H9 (cell line): ENCODE measurements at regions not wholly inside any gene's neighbourhood (a gene's known extent, or its start where the extent isn't known, plus 50 kb on each side); places are given as distances from the start of the nearest gene placed in this dataset.

Experiments
- DNase-seq: peaks from one replicate; pipeline ENCODE4 v3.0.0-alpha.2; 2017
- H2AFZ ChIP-seq: one replicate; pipeline ENCODE4 v1.6.1; 2013; ENCODE audit warnings: mild to moderate bottlenecking, low read length, control low read depth, moderate library complexity
- H2AK5ac ChIP-seq: 2 replicates; pipeline ENCODE4 v1.6.1; 2013; ENCODE audit warnings: low read length, control low read depth, mixed read lengths; ENCODE audit not compliant: insufficient read length
- H2BK120ac ChIP-seq: one replicate; pipeline ENCODE4 v1.6.1; 2013; ENCODE audit warnings: low read depth, mild to moderate bottlenecking, low read length, control low read depth, inconsistent platforms; ENCODE audit not compliant: poor library complexity, severe bottlenecking
- H2BK12ac ChIP-seq: 2 replicates; pipeline ENCODE4 v1.6.1; 2013; ENCODE audit warnings: low read length, control low read depth, mixed read lengths, low read depth; ENCODE audit not compliant: insufficient read length
- H2BK15ac ChIP-seq: 2 replicates; pipeline ENCODE4 v1.6.1; 2013; ENCODE audit warnings: low read depth, low read length, control low read depth
- H2BK20ac ChIP-seq: one replicate; pipeline ENCODE4 v1.6.1; 2013; ENCODE audit warnings: low read depth, mild to moderate bottlenecking, low read length, control low read depth, inconsistent platforms; ENCODE audit not compliant: poor library complexity, severe bottlenecking
- H2BK5ac ChIP-seq: 2 replicates; pipeline ENCODE4 v1.6.1; 2013; ENCODE audit warnings: low read length, control low read depth, mixed read lengths; ENCODE audit not compliant: insufficient read length
- H3K14ac ChIP-seq: 2 replicates; pipeline ENCODE4 v1.6.1; 2013; ENCODE audit warnings: low read length, control low read depth; ENCODE audit not compliant: insufficient read depth
- H3K18ac ChIP-seq: 2 replicates; pipeline ENCODE4 v1.6.1; 2013; ENCODE audit warnings: low read depth, mild to moderate bottlenecking, mixed read lengths, low read length, control low read depth; ENCODE audit not compliant: insufficient read length
- H3K23ac ChIP-seq: 2 replicates; pipeline ENCODE4 v1.6.1; 2013; ENCODE audit warnings: low read length, control low read depth, mixed read lengths, low read depth; ENCODE audit not compliant: insufficient read length
- H3K23me2 ChIP-seq: 2 replicates; pipeline ENCODE4 v1.6.1; 2013; ENCODE audit warnings: low read depth, mild to moderate bottlenecking, mixed read lengths, low read length, control low read depth; ENCODE audit not compliant: insufficient read length, poor library complexity, severe bottlenecking
- H3K27ac ChIP-seq: 2 replicates; pipeline ENCODE4 v1.5.1; 2013; ENCODE audit warnings: low read length, control low read depth, mixed read lengths, low read depth; ENCODE audit not compliant: insufficient read length
- H3K27me3 ChIP-seq: 2 replicates; pipeline ENCODE4 v1.6.1; 2013; ENCODE audit warnings: low read length, control low read depth, inconsistent platforms; ENCODE audit not compliant: insufficient read depth
- H3K4ac ChIP-seq: 2 replicates; pipeline ENCODE4 v1.6.1; 2013; ENCODE audit warnings: low read depth, mild to moderate bottlenecking, control low read depth, inconsistent platforms, low read length, moderate library complexity
- H3K4me1 ChIP-seq: 2 replicates; pipeline ENCODE4 v1.6.1; 2013; ENCODE audit warnings: low read length, control low read depth, inconsistent platforms; ENCODE audit not compliant: insufficient read depth
- H3K4me2 ChIP-seq: 2 replicates; pipeline ENCODE4 v1.6.1; 2013; ENCODE audit warnings: low read length, control low read depth, mixed read lengths; ENCODE audit not compliant: insufficient read length, insufficient read depth
- H3K56ac ChIP-seq: 2 replicates; pipeline ENCODE4 v1.6.1; 2013; ENCODE audit warnings: low read depth, mild to moderate bottlenecking, mixed read lengths, low read length, control low read depth; ENCODE audit not compliant: insufficient read length
- H3K79me1 ChIP-seq: 2 replicates; pipeline ENCODE4 v1.6.1; 2013; ENCODE audit warnings: low read depth, mild to moderate bottlenecking, moderate library complexity, low read length, control low read depth, inconsistent platforms; ENCODE audit not compliant: insufficient read depth, poor library complexity, severe bottlenecking
- H3K79me2 ChIP-seq: 2 replicates; pipeline ENCODE4 v1.6.1; 2013; ENCODE audit warnings: low read length, control low read depth, inconsistent platforms; ENCODE audit not compliant: insufficient read depth
- H3K9ac ChIP-seq: 2 replicates; pipeline ENCODE4 v1.6.1; 2013; ENCODE audit warnings: low read length, control low read depth, mixed read lengths; ENCODE audit not compliant: insufficient read length; ENCODE audit errors: extremely low read depth
- H3K9me3 ChIP-seq: one replicate; pipeline ENCODE4 v1.6.1; 2013; ENCODE audit warnings: low read depth, low read length, inconsistent platforms; ENCODE audit not compliant: control insufficient read depth
- H3T11ph ChIP-seq: one replicate; pipeline ENCODE4 v1.6.1; 2013; ENCODE audit warnings: mild to moderate bottlenecking, low read length, control low read depth, inconsistent platforms
- H4K20me1 ChIP-seq: one replicate; pipeline ENCODE4 v1.6.1; 2013; ENCODE audit not compliant: control insufficient read depth, insufficient read length, insufficient read depth
- H4K5ac ChIP-seq: 2 replicates; pipeline ENCODE4 v1.6.1; 2013; ENCODE audit warnings: low read depth, mild to moderate bottlenecking, mixed read lengths, low read length, control low read depth; ENCODE audit not compliant: insufficient read length
- H4K8ac ChIP-seq: replicated peaks from 2 replicates; pipeline ENCODE4 v1.6.1; 2013; ENCODE audit warnings: low read length, control low read depth, mixed read lengths, low read depth; ENCODE audit not compliant: insufficient read length
- H4K91ac ChIP-seq: 2 replicates; pipeline ENCODE4 v1.6.1; 2013; ENCODE audit warnings: low read depth, mild to moderate bottlenecking, moderate library complexity, mixed read lengths, low read length, control low read depth; ENCODE audit not compliant: insufficient read length
- H3K27ac Mint-ChIP-seq, 3 experiments: 2 replicates in 2 of 3; 3 replicates in 1 of 3; pipeline ENCODE4 v1.8.0; 2020 to 2021; ENCODE audit warnings: mixed read lengths in 3 of 3, mild to moderate bottlenecking in 1 of 3, moderate library complexity in 1 of 3
- H3K27me3 Mint-ChIP-seq: 2 replicates; pipeline ENCODE4 v1.8.0; 2021; ENCODE audit warnings: low read depth, mild to moderate bottlenecking, moderate library complexity, mixed read lengths
- H3K36me3 Mint-ChIP-seq, 3 experiments: 2 replicates in 2 of 3; 3 replicates in 1 of 3; pipeline ENCODE4 v1.8.0; 2020 to 2021; ENCODE audit warnings: low read depth in 3 of 3, mixed read lengths in 3 of 3; ENCODE audit not compliant: insufficient read depth in 1 of 3
- H3K4me1 Mint-ChIP-seq, 2 experiments: 2 replicates each; pipeline ENCODE4 v1.8.0; 2020; ENCODE audit warnings: mixed read lengths in 2 of 2
- H3K4me3 Mint-ChIP-seq, 2 experiments: 2 replicates in 1 of 2; 3 replicates in 1 of 2; pipeline ENCODE4 v1.8.0; 2020 to 2021; ENCODE audit warnings: mild to moderate bottlenecking in 2 of 2, mixed read lengths in 2 of 2, moderate library complexity in 1 of 2
- H3K9me3 Mint-ChIP-seq, 2 experiments: 2 replicates in 1 of 2; 3 replicates in 1 of 2; pipeline ENCODE4 v1.8.0; 2020; ENCODE audit warnings: mild to moderate bottlenecking in 2 of 2, mixed read lengths in 2 of 2, moderate library complexity in 1 of 2
- WGBS: extraction: QIAGEN DNeasy Blood & Tissue Kit; methylation state at CpG from one replicate; pipeline ENCODE4 v1.1.7; 2013; ENCODE audit warnings: missing lambda C conversion rate, low lambda C conversion rate, mixed read lengths; ENCODE audit not compliant: insufficient read length; ENCODE audit errors: extremely low coverage; 5-methylcytosine and 5-hydroxymethylcytosine counted together
- TF ChIP-seq, protein P1 (sequence below): fragments of 200-600 bp; sonication (generic); conservative IDR thresholded peaks from 3 replicates; pipeline ENCODE4 v1.8.0; 2021; ENCODE audit warnings: antibody characterized with exemption, mild to moderate bottlenecking

DNA sequence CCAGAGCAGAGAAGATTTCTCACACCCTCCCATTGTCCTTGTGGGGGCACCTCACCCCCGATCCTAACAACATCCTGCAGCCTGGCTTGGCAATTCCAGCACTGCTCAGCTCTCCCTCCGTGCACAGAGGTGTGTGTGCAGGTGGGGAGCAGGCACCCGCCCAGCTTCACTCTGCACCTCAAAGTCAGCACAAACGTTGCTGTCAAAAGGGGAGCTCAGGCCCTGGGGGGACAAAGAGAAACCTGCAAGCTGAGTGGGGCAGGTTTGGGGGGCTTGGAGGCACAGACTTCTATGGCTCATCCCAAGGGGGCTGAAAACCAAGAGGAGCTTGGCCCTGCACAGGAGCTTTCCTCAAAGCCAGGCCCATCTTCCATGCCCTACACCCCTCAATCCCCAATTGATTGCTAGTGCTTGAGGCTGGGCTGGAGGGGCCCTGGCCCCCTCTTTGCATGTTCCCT is 231.9 kb upstream of the TNRC6C start:
- Histone ChIP-seq H4K5ac (no peak overlapping the region), H3K9me3 (no peaks in the 10 kb centered on the region), H3T11ph (no peak overlapping the region), H4K20me1 (no peaks in the 10 kb centered on the region), H3K27me3 (no peaks in the 10 kb centered on the region), H3K4me1 (no peaks in the 10 kb centered on the region; the same call in 1 of the 2 replicates), H3K27ac (no peak overlapping the region), H3K14ac (no peak overlapping the region), H2BK5ac (no peak overlapping the region), H3K18ac (no peak overlapping the region), H3K23me2 (no peaks in the 10 kb centered on the region), H3K23ac (no peak overlapping the region), H3K4ac (no peak overlapping the region), H3K9ac (no peak overlapping the region), H4K8ac (no peak overlapping the region), H4K91ac (no peak overlapping the region), H2AK5ac (no peak overlapping the region), H3K79me2 (no peaks in the 10 kb centered on the region), H3K79me1 (no peaks in the 10 kb centered on the region), H2AFZ (no peak overlapping the region), H2BK20ac (no peak overlapping the region), H2BK12ac (no peak overlapping the region), H3K56ac (no peak overlapping the region), H3K4me2 (no peak overlapping the region), H2BK15ac (no peak overlapping the region), H2BK120ac (no peak overlapping the region)
- Mint-ChIP-seq H3K4me3 (no peak overlapping the region), H3K4me1 (peaks cover 23 to 28% of the 10 kb centered on the region in 2 experiments), H3K27ac (no peak overlapping the region), H3K9me3 (peaks cover 9 to 14% of the 10 kb centered on the region in 2 experiments), H3K27me3 (peaks cover 57% of the 10 kb centered on the region), H3K36me3 (peaks cover 0 to 4% (median 2%) of the 10 kb centered on the region in 3 experiments; a peak in 1 of 7 replicates)
- peak; percentile 18 for DNase-seq
- TF ChIP-seq, protein P1, sequence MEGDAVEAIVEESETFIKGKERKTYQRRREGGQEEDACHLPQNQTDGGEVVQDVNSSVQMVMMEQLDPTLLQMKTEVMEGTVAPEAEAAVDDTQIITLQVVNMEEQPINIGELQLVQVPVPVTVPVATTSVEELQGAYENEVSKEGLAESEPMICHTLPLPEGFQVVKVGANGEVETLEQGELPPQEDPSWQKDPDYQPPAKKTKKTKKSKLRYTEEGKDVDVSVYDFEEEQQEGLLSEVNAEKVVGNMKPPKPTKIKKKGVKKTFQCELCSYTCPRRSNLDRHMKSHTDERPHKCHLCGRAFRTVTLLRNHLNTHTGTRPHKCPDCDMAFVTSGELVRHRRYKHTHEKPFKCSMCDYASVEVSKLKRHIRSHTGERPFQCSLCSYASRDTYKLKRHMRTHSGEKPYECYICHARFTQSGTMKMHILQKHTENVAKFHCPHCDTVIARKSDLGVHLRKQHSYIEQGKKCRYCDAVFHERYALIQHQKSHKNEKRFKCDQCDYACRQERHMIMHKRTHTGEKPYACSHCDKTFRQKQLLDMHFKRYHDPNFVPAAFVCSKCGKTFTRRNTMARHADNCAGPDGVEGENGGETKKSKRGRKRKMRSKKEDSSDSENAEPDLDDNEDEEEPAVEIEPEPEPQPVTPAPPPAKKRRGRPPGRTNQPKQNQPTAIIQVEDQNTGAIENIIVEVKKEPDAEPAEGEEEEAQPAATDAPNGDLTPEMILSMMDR: no peak
- WGBS: no CpG with 5 or more reads among the region's 4 CpGs
